Sigmoid colon (tissue), 6 donors: ENCODE measurements at regions not wholly inside any gene's neighbourhood (a gene's known extent, or its start where the extent isn't known, plus 50 kb on each side); places are given as distances from the start of the nearest gene placed in this dataset.

Experiments used
- DNase-seq: peaks from one replicate; pipeline ENCODE4 v3.0.0-alpha.2; 2019
- H3K27ac ChIP-seq, 4 donors: fragments of 200-600 bp; sonication (generic); one replicate each; pipeline ENCODE4 v1.5.1; 2016 to 2019; ENCODE audit warnings: mild to moderate bottlenecking in 1 of 4
- H3K27me3 ChIP-seq, 3 donors: fragments of 200-600 bp; sonication (generic); one replicate each; pipeline ENCODE4 v1.5.1; 2019; ENCODE audit warnings: mild to moderate bottlenecking in 1 of 3
- H3K36me3 ChIP-seq, 4 donors: fragments of 200-600 bp; sonication (generic); one replicate each; pipeline ENCODE4 v1.5.1; 2016 to 2019
- H3K4me1 ChIP-seq, 4 donors: fragments of 200-600 bp; sonication (generic); one replicate each; pipeline ENCODE4 v1.5.1; 2017 to 2019
- H3K4me3 ChIP-seq, 4 donors: fragments of 200-600 bp; sonication (generic); one replicate each; pipeline ENCODE4 v1.5.1; 2017 to 2019; ENCODE audit warnings: mild to moderate bottlenecking in 2 of 4, moderate library complexity in 1 of 4
- H3K9me3 ChIP-seq, 4 donors: fragments of 200-600 bp in 3 of 4; sonication (generic) in 3 of 4; one replicate each; pipeline versions ENCODE4 v1.5.1 to v1.6.1; 2013 to 2019
- EP300 ChIP-seq, 4 donors: sonication (generic); formaldehyde crosslinking; IDR thresholded peaks; one replicate each; pipeline ENCODE4 v1.6.1; 2017; ENCODE audit warnings: antibody characterized with exemption in 4 of 4
- POLR2A ChIP-seq, 2 donors: fragments of 450-650 bp; IDR thresholded peaks; one replicate each; pipeline ENCODE4 v1.6.1; 2016; ENCODE audit warnings: antibody characterized with exemption in 2 of 2, mild to moderate bottlenecking in 2 of 2, moderate library complexity in 2 of 2
- POLR2AphosphoS5 ChIP-seq, 4 donors: sonication (generic); formaldehyde crosslinking; IDR thresholded peaks; one replicate each; pipeline ENCODE4 v1.6.1; 2017; ENCODE audit warnings: antibody characterized with exemption in 4 of 4
- WGBS, 2 donors: extraction: QIAGEN DNeasy Blood & Tissue Kit; methylation state at CpG; one replicate each; pipeline ENCODE4 v1.1.7; 2013; 5-methylcytosine and 5-hydroxymethylcytosine counted together
- intact Hi-C: fragments of 100-400 bp; cut with DNase I; formaldehyde crosslinking; loops from one replicate; pipeline ENCODE4 v1.15.1; 2023
- TF ChIP-seq, protein P1 (sequence below), 4 experiments: fragments of 450-650 bp in 3 of 4; fragments of 200-600 bp in 1 of 4; IDR thresholded peaks; one replicate each; pipeline ENCODE4 v1.5.1; 2016 to 2019; ENCODE audit warnings: antibody characterized with exemption in 4 of 4, mild to moderate bottlenecking in 3 of 4, moderate library complexity in 2 of 4
- donor health status: healthy with polysubstance abuse.
- donor health status: healthy.

DNA sequence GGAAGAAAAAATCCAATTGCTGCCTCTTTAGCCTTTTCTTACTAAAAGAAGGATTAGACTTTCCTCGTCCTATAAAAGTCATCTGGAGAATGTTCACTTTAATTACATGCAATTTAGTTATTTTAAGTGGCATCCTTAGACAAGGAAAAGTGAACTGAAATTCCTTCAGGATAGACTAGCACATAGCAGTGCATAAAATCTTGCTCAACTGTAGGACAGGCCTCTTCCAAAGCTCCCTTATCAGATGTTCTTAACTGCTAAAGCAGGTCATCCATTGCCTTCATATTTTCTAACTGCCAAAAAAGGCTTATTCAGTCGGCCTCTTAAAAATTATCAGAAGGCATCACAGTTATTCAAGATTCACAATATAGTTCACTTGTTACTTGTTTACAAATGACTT, 396.5 kb downstream of the DMRT2 start:
- 69 to 75% methylated on average over 2 of the region's 2 CpGs for WGBS, 2 donors
- intact Hi-C loops = no loop called here
- no peaks in the 10 kb centered on the region for H3K27me3 ChIP-seq
- TF ChIP-seq, protein P1, sequence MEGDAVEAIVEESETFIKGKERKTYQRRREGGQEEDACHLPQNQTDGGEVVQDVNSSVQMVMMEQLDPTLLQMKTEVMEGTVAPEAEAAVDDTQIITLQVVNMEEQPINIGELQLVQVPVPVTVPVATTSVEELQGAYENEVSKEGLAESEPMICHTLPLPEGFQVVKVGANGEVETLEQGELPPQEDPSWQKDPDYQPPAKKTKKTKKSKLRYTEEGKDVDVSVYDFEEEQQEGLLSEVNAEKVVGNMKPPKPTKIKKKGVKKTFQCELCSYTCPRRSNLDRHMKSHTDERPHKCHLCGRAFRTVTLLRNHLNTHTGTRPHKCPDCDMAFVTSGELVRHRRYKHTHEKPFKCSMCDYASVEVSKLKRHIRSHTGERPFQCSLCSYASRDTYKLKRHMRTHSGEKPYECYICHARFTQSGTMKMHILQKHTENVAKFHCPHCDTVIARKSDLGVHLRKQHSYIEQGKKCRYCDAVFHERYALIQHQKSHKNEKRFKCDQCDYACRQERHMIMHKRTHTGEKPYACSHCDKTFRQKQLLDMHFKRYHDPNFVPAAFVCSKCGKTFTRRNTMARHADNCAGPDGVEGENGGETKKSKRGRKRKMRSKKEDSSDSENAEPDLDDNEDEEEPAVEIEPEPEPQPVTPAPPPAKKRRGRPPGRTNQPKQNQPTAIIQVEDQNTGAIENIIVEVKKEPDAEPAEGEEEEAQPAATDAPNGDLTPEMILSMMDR (IDR thresholded peaks at IDR 0.05) = no peak
- TF ChIP-seq POLR2AphosphoS5 (IDR thresholded peaks at IDR 0.05) = no peak
- TF ChIP-seq EP300 (IDR thresholded peaks at IDR 0.05) = no peak
- no peak for TF ChIP-seq POLR2A (IDR thresholded peaks at IDR 0.05)
- no peak overlapping the region for H3K27ac ChIP-seq
- H3K4me3 ChIP-seq = no peak overlapping the region
- H3K4me1 ChIP-seq = no peaks in the 10 kb centered on the region
- H3K36me3 ChIP-seq = no peaks in the 10 kb centered on the region
- no peak for DNase-seq
- no peaks in the 10 kb centered on the region for H3K9me3 ChIP-seq

GRCh38 chr9:1453636-1454035, 403.5 kb downstream of the DMRT2 start:
- WGBS, 2 donors = 76% methylated on average over 4 of the region's 4 CpGs
- intact Hi-C loops = no loop called here
- Histone ChIP-seq H3K4me3 (no peak overlapping the region), H3K9me3 (no peaks in the 10 kb centered on the region), H3K27ac (no peak overlapping the region), H3K27me3 (no peaks in the 10 kb centered on the region), H3K36me3 (no peaks in the 10 kb centered on the region), H3K4me1 (no peaks in the 10 kb centered on the region)
- no peak for TF ChIP-seq POLR2A (IDR thresholded peaks at IDR 0.05)
- TF ChIP-seq POLR2AphosphoS5 (IDR thresholded peaks at IDR 0.05) = no peak
- TF ChIP-seq, protein P1 (IDR thresholded peaks at IDR 0.05) = no peak
- TF ChIP-seq EP300 (IDR thresholded peaks at IDR 0.05) = no peak
- DNase-seq = no peak

DNA sequence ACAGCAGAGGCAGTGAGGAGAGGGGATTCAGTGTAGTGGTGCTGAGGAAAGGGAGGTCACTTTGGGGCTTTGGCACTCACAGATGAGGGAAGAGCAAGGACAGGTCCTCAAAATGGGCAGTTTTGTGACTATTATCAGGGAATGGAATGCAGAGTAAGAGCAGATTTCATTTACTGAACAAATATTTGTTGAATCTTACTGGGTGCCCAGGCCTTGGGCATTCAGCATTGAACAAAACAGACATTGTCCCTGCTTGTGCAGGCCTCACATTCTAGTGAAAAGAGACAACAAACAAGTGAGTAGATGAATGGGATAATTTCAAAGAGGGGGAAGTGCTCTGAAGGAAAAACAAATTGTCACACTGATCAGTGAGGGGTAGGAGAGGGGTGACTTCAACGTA, 404.1 kb downstream of the DMRT2 start:
- intact Hi-C loops = no loop called here
- no peaks in the 10 kb centered on the region for H3K27me3 ChIP-seq
- no peak for DNase-seq
- H3K36me3 ChIP-seq = no peaks in the 10 kb centered on the region
- no peaks in the 10 kb centered on the region for H3K4me1 ChIP-seq
- H3K9me3 ChIP-seq = no peaks in the 10 kb centered on the region
- TF ChIP-seq POLR2A (IDR thresholded peaks at IDR 0.05) (no peak), EP300 (IDR thresholded peaks at IDR 0.05) (no peak), POLR2AphosphoS5 (IDR thresholded peaks at IDR 0.05) (no peak)
- TF ChIP-seq, protein P1 (IDR thresholded peaks at IDR 0.05) = no peak
- 52 to 53% methylated on average over 1 of the region's 1 CpG for WGBS, 2 donors
- no peak overlapping the region for H3K4me3 ChIP-seq
- H3K27ac ChIP-seq = no peak overlapping the region

DNA sequence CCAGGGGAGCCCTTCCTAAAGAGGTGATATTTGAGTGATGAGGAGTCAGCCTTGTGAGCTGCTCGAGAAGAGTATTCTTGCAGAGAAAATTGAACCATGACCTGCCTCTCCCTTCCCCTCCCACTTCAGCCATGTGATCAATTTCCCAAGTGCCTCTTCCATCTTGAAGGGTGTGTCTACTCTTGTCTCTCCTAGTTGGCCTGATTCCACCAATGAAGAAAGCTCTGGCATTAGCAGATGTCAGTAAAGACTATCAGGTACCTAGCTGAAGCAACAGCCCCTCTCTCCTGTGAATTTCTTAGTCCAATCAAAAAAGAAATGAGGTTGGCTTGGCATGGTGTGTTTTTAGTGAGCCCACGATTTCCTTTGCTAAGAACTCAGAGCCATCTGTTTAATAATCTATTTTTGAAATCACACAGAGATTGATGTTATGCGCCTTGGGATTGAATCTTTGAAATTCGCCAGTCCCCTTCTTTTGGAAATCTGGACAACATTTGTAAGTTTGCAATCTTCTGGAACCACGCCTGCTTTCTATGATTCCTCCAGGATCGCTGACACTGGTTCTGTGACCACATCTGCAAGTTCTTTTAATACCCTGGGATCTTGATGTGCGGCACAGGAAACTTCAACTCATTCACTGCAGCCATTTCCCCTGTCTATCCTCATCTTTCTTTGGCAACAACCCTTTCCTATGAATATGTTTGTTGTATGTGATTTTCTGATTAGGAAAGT, 404.6 kb downstream of the DMRT2 start:
- H3K27me3 ChIP-seq = no peaks in the 10 kb centered on the region
- no peak overlapping the region for H3K27ac ChIP-seq
- H3K9me3 ChIP-seq = no peaks in the 10 kb centered on the region
- H3K36me3 ChIP-seq = no peaks in the 10 kb centered on the region
- H3K4me3 ChIP-seq = no peak overlapping the region
- WGBS, 2 donors = 77% methylated on average over 7 of the region's 7 CpGs
- H3K4me1 ChIP-seq = no peaks in the 10 kb centered on the region
- no peak for DNase-seq
- TF ChIP-seq, protein P1 (IDR thresholded peaks at IDR 0.05) = no peak
- TF ChIP-seq POLR2A (IDR thresholded peaks at IDR 0.05) (no peak), POLR2AphosphoS5 (IDR thresholded peaks at IDR 0.05) (no peak)
- intact Hi-C loops = no loop called here

- no peak for DNase-seq
- 79 to 80% methylated on average over 4 of the region's 4 CpGs for WGBS, 2 donors
- no peak overlapping the region for H3K27ac ChIP-seq
- no peaks in the 10 kb centered on the region for H3K36me3 ChIP-seq
- no peaks in the 10 kb centered on the region for H3K9me3 ChIP-seq
- TF ChIP-seq EP300 (IDR thresholded peaks at IDR 0.05) = no peak
- no peaks in the 10 kb centered on the region for H3K4me1 ChIP-seq
- no peak overlapping the region for H3K4me3 ChIP-seq
- intact Hi-C loops = no loop called here
- H3K27me3 ChIP-seq = no peaks in the 10 kb centered on the region
Observed at GRCh38 chr9:1455766-1456165, 405.6 kb downstream of the DMRT2 start.
